H1 (cell line): ENCODE measurements at regions not wholly inside any gene's neighbourhood (a gene's known extent, or its start where the extent isn't known, plus 50 kb on each side); places are given as distances from the start of the nearest gene placed in this dataset.

Experiments used
- CTCF ChIA-PET: fragments of 300-600 bp; sonication (Branson Sonifier 250); formaldehyde crosslinking; loops from one replicate; lab custom pipeline; 2021; ENCODE audit not compliant: partially characterized antibody; lab: Charles Lee
- POLR2A ChIA-PET: fragments of 300-600 bp; sonication (Branson Sonifier 250); formaldehyde crosslinking; loops from one replicate; lab custom pipeline; 2021; ENCODE audit warnings: inconsistent platforms; ENCODE audit not compliant: partially characterized antibody; lab: Charles Lee
- DNase-seq, 2 experiments: peaks; one replicate each; pipeline versions ENCODE4 v3.0.0 to v3.0.0-alpha.2; 2010 to 2022; ENCODE audit warnings: low spot score in 2 of 2, low read depth in 1 of 2, mixed read lengths in 1 of 2
- FAIRE-seq: peaks from 2 replicates; lab custom pipeline; 2011; peaks lifted over from hg19 to GRCh38; lab: Jason Lieb, UNC
- H2AFZ ChIP-seq: 2 replicates; pipeline ENCODE4 v1.8.1; 2012; ENCODE audit warnings: low read length, inconsistent platforms
- H2AK5ac ChIP-seq: 2 replicates; pipeline ENCODE4 v1.6.1; 2013; ENCODE audit warnings: low read depth, low read length
- H2BK120ac ChIP-seq: replicated peaks from 2 replicates; pipeline ENCODE3; 2013; ENCODE audit warnings: low read depth, low read length, inconsistent platforms
- H2BK12ac ChIP-seq: 2 replicates; pipeline ENCODE4 v1.6.1; 2013; ENCODE audit warnings: low read depth, low read length
- H2BK15ac ChIP-seq: 2 replicates; pipeline ENCODE4 v1.6.1; 2013; ENCODE audit warnings: low read length
- H2BK20ac ChIP-seq: 2 replicates; pipeline ENCODE4 v1.6.1; 2013; ENCODE audit warnings: low read length
- H2BK5ac ChIP-seq: 2 replicates; pipeline ENCODE4 v1.6.1; 2013; ENCODE audit warnings: low read depth, low read length
- H3K14ac ChIP-seq: 2 replicates; pipeline ENCODE4 v1.6.1; 2013; ENCODE audit warnings: inconsistent platforms; ENCODE audit not compliant: insufficient read length
- H3K18ac ChIP-seq: 2 replicates; pipeline ENCODE4 v1.6.1; 2013; ENCODE audit warnings: low read length; ENCODE audit errors: extremely low read depth
- H3K23ac ChIP-seq: 2 replicates; pipeline ENCODE4 v1.6.1; 2013; ENCODE audit warnings: inconsistent platforms; ENCODE audit not compliant: insufficient read length
- H3K23me2 ChIP-seq: 2 replicates; pipeline ENCODE4 v1.6.1; 2013; ENCODE audit warnings: low read depth, low read length
- H3K27ac ChIP-seq: 2 replicates; pipeline ENCODE4 v1.6.1; 2011; ENCODE audit warnings: low read depth, low read length, inconsistent platforms
- H3K27me3 ChIP-seq, 4 experiments: replicated peaks in 1 of 4; 1 replicate in 1 of 4; 2 replicates in 3 of 4; pipeline versions ENCODE4 v1.6.1 to v1.8.1; 2011 to 2013; ENCODE audit warnings: low read length in 3 of 4, mild to moderate bottlenecking in 3 of 4, inconsistent platforms in 2 of 4, mixed read lengths in 2 of 4, moderate library complexity in 1 of 4; ENCODE audit not compliant: control insufficient read depth in 3 of 4, insufficient read depth in 3 of 4; ENCODE audit errors: extremely low read depth in 1 of 4
- H3K36me3 ChIP-seq, 4 experiments: 2 replicates each; pipeline versions ENCODE4 v1.6.1 to v1.8.1; 2011 to 2013; ENCODE audit warnings: mild to moderate bottlenecking in 4 of 4, low read length in 3 of 4, moderate library complexity in 2 of 4, control low read depth in 1 of 4, inconsistent platforms in 1 of 4; ENCODE audit not compliant: insufficient read depth in 4 of 4, control insufficient read depth in 2 of 4
- H3K4ac ChIP-seq: replicated peaks from 2 replicates; pipeline ENCODE3; 2013; ENCODE audit warnings: low read length, low read depth, mixed read lengths, inconsistent platforms; ENCODE audit not compliant: insufficient read length
- H3K4me1 ChIP-seq, 4 experiments: replicated peaks in 1 of 4; 1 replicate in 1 of 4; 2 replicates in 3 of 4; pipeline versions ENCODE4 v1.6.1 to v1.8.1; 2011 to 2013; ENCODE audit warnings: low read length in 3 of 4, inconsistent platforms in 2 of 4, mixed read lengths in 1 of 4; ENCODE audit not compliant: insufficient read depth in 4 of 4, control insufficient read depth in 3 of 4
- H3K4me2 ChIP-seq, 2 experiments: 2 replicates each; pipeline versions ENCODE4 v1.6.1 to v1.8.1; 2011 to 2013; ENCODE audit warnings: low read depth in 2 of 2, low read length in 2 of 2, control low read depth in 1 of 2, inconsistent platforms in 1 of 2, mild to moderate bottlenecking in 1 of 2; ENCODE audit not compliant: insufficient read depth in 1 of 2
- H3K4me3 ChIP-seq, 4 experiments: fragments of 200-600, 300-600 bp in 1 of 4; sonication (generic), shearing (Covaris generic), sonication (Bioruptor Twin) in 1 of 4; 2 replicates each; pipeline versions ENCODE4 v1.5.1 to v1.8.1; 2011 to 2016; ENCODE audit warnings: low read length in 4 of 4, low read depth in 3 of 4, control low read depth in 2 of 4, inconsistent platforms in 2 of 4, mild to moderate bottlenecking in 2 of 4, mixed read lengths in 1 of 4, moderate library complexity in 1 of 4; ENCODE audit not compliant: insufficient read depth in 2 of 4; ENCODE audit errors: extremely low read depth in 1 of 4
- H3K56ac ChIP-seq: replicated peaks from 2 replicates; pipeline ENCODE3; 2013; ENCODE audit warnings: low read depth, mild to moderate bottlenecking, mixed read lengths, low read length, inconsistent platforms; ENCODE audit not compliant: insufficient read length
- H3K79me1 ChIP-seq: 2 replicates; pipeline ENCODE4 v1.6.1; 2013; ENCODE audit warnings: low read depth, low read length, control low read depth
- H3K79me2 ChIP-seq, 2 experiments: 2 replicates each; pipeline versions ENCODE4 v1.6.1 to v1.8.1; 2012 to 2013; ENCODE audit warnings: low read length in 2 of 2, mild to moderate bottlenecking in 2 of 2, inconsistent platforms in 1 of 2; ENCODE audit not compliant: insufficient read depth in 2 of 2, control insufficient read depth in 1 of 2
- H3K9ac ChIP-seq, 4 experiments: replicated peaks in 1 of 4; 1 replicate in 1 of 4; 2 replicates in 3 of 4; pipeline versions ENCODE4 v1.6.1 to v1.8.1; 2011 to 2013; ENCODE audit warnings: low read depth in 3 of 4, low read length in 3 of 4, control low read depth in 2 of 4, mild to moderate bottlenecking in 2 of 4, moderate library complexity in 2 of 4, inconsistent platforms in 1 of 4; ENCODE audit errors: extremely low read depth in 1 of 4
- H3K9me3 ChIP-seq, 2 experiments: 2 replicates each; pipeline versions ENCODE4 v1.6.1 to v1.8.1; 2012 to 2013; ENCODE audit warnings: mild to moderate bottlenecking in 2 of 2, moderate library complexity in 2 of 2, control low read depth in 1 of 2, inconsistent platforms in 1 of 2, low read depth in 1 of 2, low read length in 1 of 2, mixed read lengths in 1 of 2; ENCODE audit not compliant: insufficient read depth in 2 of 2
- H4K20me1 ChIP-seq, 2 experiments: replicated peaks in 1 of 2; 2 replicates each; pipeline versions ENCODE3 to v1.8.1; 2011 to 2013; ENCODE audit warnings: inconsistent platforms in 2 of 2, low read length in 2 of 2, mild to moderate bottlenecking in 1 of 2; ENCODE audit not compliant: insufficient read depth in 2 of 2, control insufficient read depth in 1 of 2
- H4K5ac ChIP-seq: 2 replicates; pipeline ENCODE4 v1.6.1; 2013; ENCODE audit warnings: low read length, low read depth, mixed read lengths, inconsistent platforms; ENCODE audit not compliant: insufficient read length
- H4K8ac ChIP-seq: 2 replicates; pipeline ENCODE4 v1.8.0; 2013; ENCODE audit warnings: mild to moderate bottlenecking, moderate library complexity, low read length, inconsistent platforms; ENCODE audit not compliant: insufficient read depth; ENCODE audit errors: extremely low read depth
- H4K91ac ChIP-seq: replicated peaks from 2 replicates; pipeline ENCODE3; 2013; ENCODE audit warnings: low read length, mixed read lengths, inconsistent platforms; ENCODE audit not compliant: insufficient read length
- BACH1 ChIP-seq: IDR thresholded peaks from 2 replicates; pipeline ENCODE4 v1.6.1; 2012; ENCODE audit warnings: low read length, improper control_type of control experiment
- CTBP2 ChIP-seq: IDR thresholded peaks from 2 replicates; pipeline ENCODE4 v1.7.0; 2011; ENCODE audit warnings: borderline replicate concordance, mild to moderate bottlenecking, moderate library complexity, mixed read lengths, low read length; ENCODE audit not compliant: insufficient read depth, insufficient read length
- SIN3A ChIP-seq, 2 experiments: IDR thresholded peaks in 1 of 2; conservative IDR thresholded peaks in 1 of 2; 2 replicates each; pipeline ENCODE4 v1.6.1; 2011 to 2012; ENCODE audit warnings: low read length in 2 of 2, improper control_type of control experiment in 1 of 2, low read depth in 1 of 2, mild to moderate bottlenecking in 1 of 2
- TCF12 ChIP-seq: IDR thresholded peaks from 2 replicates; pipeline ENCODE4 v1.6.1; 2011; ENCODE audit warnings: low read depth, mild to moderate bottlenecking, low read length
- WGBS, 2 experiments: shearing (Covaris generic) in 1 of 2; methylation state at CpG; one replicate each; pipeline versions ENCODE4 v1.1.6 to v1.1.7; 2013 to 2015; ENCODE audit warnings: low lambda C conversion rate in 2 of 2, mixed read lengths in 2 of 2, inconsistent platforms in 1 of 2, low coverage in 1 of 2, missing lambda C conversion rate in 1 of 2; ENCODE audit not compliant: insufficient replicate concordance in 2 of 2, insufficient coverage in 1 of 2, insufficient read length in 1 of 2; ENCODE audit errors: extremely low coverage in 1 of 2, missing lambda C conversion rate in 1 of 2; 5-methylcytosine and 5-hydroxymethylcytosine counted together

DNA sequence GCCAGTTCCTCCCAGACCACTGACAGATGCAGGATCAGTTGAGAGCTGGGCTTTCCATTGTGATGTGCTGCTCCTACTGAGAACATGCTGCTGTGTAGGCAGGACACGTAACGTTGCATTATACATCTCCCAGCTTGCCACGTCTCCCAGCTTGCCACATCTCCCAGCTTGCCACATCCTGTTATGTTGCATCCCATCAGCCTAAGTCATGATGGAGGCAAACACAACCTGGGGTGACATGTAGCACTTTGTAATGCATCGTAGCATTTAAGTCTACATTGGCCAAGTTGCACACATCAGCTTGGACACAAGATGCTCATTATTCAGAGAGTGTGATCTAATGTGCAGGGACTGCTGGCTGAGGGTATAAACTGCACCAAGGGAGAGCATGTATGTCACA is 73.3 kb upstream of the CHCHD3 start:
- Histone ChIP-seq H3K18ac (no peak overlapping the region), H4K20me1 (no peaks in the 10 kb centered on the region), H3K4me3 (no peak overlapping the region), H2AK5ac (no peak overlapping the region), H2AFZ (no peak overlapping the region), H4K5ac (no peak overlapping the region), H3K23ac (no peak overlapping the region), H3K4ac (no peak overlapping the region), H3K56ac (no peak overlapping the region), H2BK20ac (no peak overlapping the region), H3K9ac (no peak overlapping the region), H4K91ac (no peak overlapping the region), H2BK120ac (no peak overlapping the region), H3K9me3 (no peaks in the 10 kb centered on the region), H3K23me2 (no peaks in the 10 kb centered on the region), H2BK5ac (no peak overlapping the region), H4K8ac (no peak overlapping the region), H3K79me1 (no peaks in the 10 kb centered on the region), H3K27ac (no peak overlapping the region), H3K4me2 (no peak overlapping the region), H3K27me3 (no peaks in the 10 kb centered on the region), H3K36me3 (no peaks in the 10 kb centered on the region), H3K79me2 (no peaks in the 10 kb centered on the region), H2BK12ac (no peak overlapping the region), H2BK15ac (no peak overlapping the region), H3K4me1 (no peaks in the 10 kb centered on the region; a peak in 2 of 7 replicates), H3K14ac (no peak overlapping the region)
- TF ChIP-seq SIN3A (conservative IDR thresholded peaks at IDR 0.05 in 1 of 2, IDR thresholded peaks at IDR 0.05 in 1 of 2; ENCODE audit: low read depth in 1 of 2, low read length in 2 of 2) (no peak), TCF12 (no peak), BACH1 (no peak), CTBP2 (no peak)
- FAIRE-seq (no peak), DNase-seq (no peak)
- 77% methylated on average over 4 of the region's 4 CpGs; no CpG with 5 or more reads in 1 of the 2 experiments for WGBS, 2 experiments
- ChIA-PET POLR2A (no interaction called here), CTCF (interaction anchor here (0.6 to 1.9 kb wide), 3 partner anchors 8 to 1261 kb away, joined by 3 to 6 read pairs (median 3); no protein-coding TSS in a partner anchor)
